ENCODE measurements at regions not wholly inside any gene's neighbourhood (a gene's known extent, or its start where the extent isn't known, plus 50 kb on each side); places are given as distances from the start of the nearest gene placed in this dataset.

GRCh38 chr6:153511896-153512496 is 380.9 kb upstream of the RGS17 start:
- H3K4me3 Mint-ChIP-seq = no peak overlapping the region
- peaks cover 5% of the 10 kb centered on the region for H3K9me3 Mint-ChIP-seq

GRCh38 chr6:153503810-153504209 is 372.7 kb upstream of the RGS17 start:
- no peaks in the 10 kb centered on the region for H3K27me3 Mint-ChIP-seq (ENCODE audit: low read depth)
- peaks cover 3% of the 10 kb centered on the region for H3K9me3 Mint-ChIP-seq
- H3K27ac Mint-ChIP-seq = no peak overlapping the region
- H3K4me1 Mint-ChIP-seq = no peaks in the 10 kb centered on the region
- no peaks in the 10 kb centered on the region for H3K36me3 Mint-ChIP-seq (ENCODE audit: low read depth)
- H3K4me3 Mint-ChIP-seq = no peak overlapping the region
- no peak for TF ChIP-seq CTCF (IDR thresholded peaks at IDR 0.05; ENCODE audit: unreplicated experiment in 3 of 3)

More at GRCh38 chr6:153511896-153512496, 380.9 kb upstream of the RGS17 start:
- Mint-ChIP-seq H3K4me1 (no peaks in the 10 kb centered on the region), H3K36me3 (ENCODE audit: low read depth) (no peaks in the 10 kb centered on the region), H3K27me3 (ENCODE audit: low read depth) (no peaks in the 10 kb centered on the region), H3K27ac (no peak overlapping the region)
- TF ChIP-seq CTCF (IDR thresholded peaks at IDR 0.05; ENCODE audit: unreplicated experiment in 3 of 3) = peak; percentile 61 to 67 (median 62)

GRCh38 chr6:153493501-153493900 is 362.4 kb upstream of the RGS17 start:
- TF ChIP-seq CTCF (IDR thresholded peaks at IDR 0.05; ENCODE audit: unreplicated experiment in 3 of 3) = no peak
- Mint-ChIP-seq H3K4me1 (no peaks in the 10 kb centered on the region), H3K36me3 (ENCODE audit: low read depth) (no peaks in the 10 kb centered on the region), H3K4me3 (no peak overlapping the region), H3K27me3 (ENCODE audit: low read depth) (no peaks in the 10 kb centered on the region), H3K9me3 (peaks cover 14% of the 10 kb centered on the region), H3K27ac (no peak overlapping the region)

GRCh38 chr6:153489479-153489878 is 358.4 kb upstream of the RGS17 start:
- Mint-ChIP-seq H3K9me3 (peaks cover 9% of the 10 kb centered on the region), H3K4me1 (no peaks in the 10 kb centered on the region), H3K27me3 (ENCODE audit: low read depth) (no peaks in the 10 kb centered on the region), H3K4me3 (no peak overlapping the region), H3K36me3 (ENCODE audit: low read depth) (no peaks in the 10 kb centered on the region), H3K27ac (no peak overlapping the region)
- TF ChIP-seq CTCF (IDR thresholded peaks at IDR 0.05; ENCODE audit: unreplicated experiment in 3 of 3) = no peak

GRCh38 chr6:153488267-153488666 is 357.2 kb upstream of the RGS17 start:
- Mint-ChIP-seq H3K4me1 (no peaks in the 10 kb centered on the region), H3K27me3 (ENCODE audit: low read depth) (no peaks in the 10 kb centered on the region), H3K9me3 (peaks cover 9% of the 10 kb centered on the region), H3K27ac (no peak overlapping the region), H3K36me3 (ENCODE audit: low read depth) (no peaks in the 10 kb centered on the region), H3K4me3 (no peak overlapping the region)
- TF ChIP-seq CTCF (IDR thresholded peaks at IDR 0.05; ENCODE audit: unreplicated experiment in 3 of 3) = no peak

GRCh38 chr6:153485072-153485471 is 354.0 kb upstream of the RGS17 start:
- no peaks in the 10 kb centered on the region for H3K36me3 Mint-ChIP-seq (ENCODE audit: low read depth)
- no peaks in the 10 kb centered on the region for H3K27me3 Mint-ChIP-seq (ENCODE audit: low read depth)
- no peak for TF ChIP-seq CTCF (IDR thresholded peaks at IDR 0.05; ENCODE audit: unreplicated experiment in 3 of 3)
- no peak overlapping the region for H3K4me3 Mint-ChIP-seq
- no peak overlapping the region for H3K27ac Mint-ChIP-seq
- peaks cover 9% of the 10 kb centered on the region for H3K9me3 Mint-ChIP-seq
- no peaks in the 10 kb centered on the region for H3K4me1 Mint-ChIP-seq

Data from nephron (organoid).